GM21576 (cell line): ENCODE measurements at regions not wholly inside any gene's neighbourhood (a gene's known extent, or its start where the extent isn't known, plus 50 kb on each side); places are given as distances from the start of the nearest gene placed in this dataset.

ENCODE experiments used
- ATAC-seq: cut with Tn5 transposase; IDR thresholded peaks from one replicate; pipeline ENCODE4 v1.9.1; 2021; ENCODE audit warnings: mild to moderate bottlenecking, moderate library complexity; ENCODE audit not compliant: unreplicated experiment

DNA sequence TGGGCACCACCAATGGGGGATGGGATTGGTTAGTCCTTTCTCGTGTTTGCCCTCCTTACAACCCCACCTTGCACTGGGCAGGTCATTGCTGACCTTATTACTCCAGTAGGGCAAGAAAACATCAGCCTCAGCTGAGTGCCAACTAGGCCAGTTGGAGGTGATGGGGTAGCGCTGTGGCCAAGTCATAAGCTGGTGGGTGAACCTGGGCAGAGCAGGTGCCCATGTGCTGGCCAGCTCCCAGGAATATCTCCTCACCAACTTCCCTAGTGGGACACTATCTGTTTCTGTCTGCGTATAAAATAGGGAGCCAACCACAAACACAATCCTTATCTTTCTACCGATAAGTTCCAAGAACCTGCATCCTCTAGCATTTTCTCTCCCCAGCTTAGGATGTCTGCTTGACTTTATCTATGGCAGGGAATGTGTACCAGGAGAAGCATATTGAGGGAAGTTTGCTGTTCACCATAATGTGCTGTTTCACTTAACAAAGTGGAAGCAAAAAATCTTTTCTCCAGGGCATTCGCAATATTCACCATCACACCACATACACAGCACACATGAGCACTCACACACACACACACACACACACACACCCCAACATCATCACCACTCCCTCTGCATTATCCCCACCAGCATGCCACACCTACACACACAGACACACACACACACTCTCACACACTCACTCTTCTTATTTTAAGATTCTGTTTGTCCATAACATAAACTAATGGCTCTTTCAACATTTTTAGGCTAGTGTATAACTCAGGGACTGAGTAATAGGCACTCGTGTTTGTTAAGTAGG, 390.0 kb downstream of the ENC1 start:
- ATAC-seq = no peak

DNA sequence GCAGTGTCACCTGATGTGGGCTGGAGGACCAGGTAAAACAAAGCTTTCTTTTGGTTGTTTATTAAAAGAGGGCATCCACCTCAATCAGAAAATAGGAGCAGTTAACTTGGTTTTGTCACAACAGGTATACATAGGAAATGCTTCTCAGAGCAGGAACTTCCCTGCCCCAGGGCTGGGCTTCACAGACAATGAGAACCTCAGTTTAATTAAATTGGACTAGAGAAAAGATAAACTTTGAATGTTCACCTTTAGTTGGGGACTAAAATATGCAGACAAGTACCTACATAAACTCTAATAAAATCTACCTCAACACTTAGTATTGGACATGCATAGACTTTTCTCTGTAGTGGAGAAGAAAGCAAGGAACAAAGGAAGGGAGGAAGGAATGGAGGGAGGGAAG, 392.0 kb downstream of the ENC1 start:
- no peak for ATAC-seq

DNA sequence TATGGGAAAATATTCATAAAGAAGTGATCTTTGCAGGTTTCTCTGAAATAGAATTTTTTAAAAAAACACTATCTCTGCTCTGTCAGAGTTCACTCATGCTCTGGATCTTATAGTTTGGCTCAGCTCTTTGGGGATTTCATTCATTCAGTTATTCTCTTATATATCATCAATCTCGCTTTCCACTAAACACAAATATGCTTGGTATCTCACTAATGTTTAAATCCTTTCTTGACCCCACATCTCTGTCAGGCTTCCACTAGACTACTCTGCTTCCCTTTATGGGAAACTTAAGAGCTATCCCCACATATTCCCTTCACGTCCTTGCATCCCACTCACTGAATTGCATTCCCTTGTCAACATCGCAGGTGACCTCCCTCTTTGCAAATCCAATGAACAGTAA, 396.1 kb downstream of the ENC1 start:
- no peak for ATAC-seq

DNA sequence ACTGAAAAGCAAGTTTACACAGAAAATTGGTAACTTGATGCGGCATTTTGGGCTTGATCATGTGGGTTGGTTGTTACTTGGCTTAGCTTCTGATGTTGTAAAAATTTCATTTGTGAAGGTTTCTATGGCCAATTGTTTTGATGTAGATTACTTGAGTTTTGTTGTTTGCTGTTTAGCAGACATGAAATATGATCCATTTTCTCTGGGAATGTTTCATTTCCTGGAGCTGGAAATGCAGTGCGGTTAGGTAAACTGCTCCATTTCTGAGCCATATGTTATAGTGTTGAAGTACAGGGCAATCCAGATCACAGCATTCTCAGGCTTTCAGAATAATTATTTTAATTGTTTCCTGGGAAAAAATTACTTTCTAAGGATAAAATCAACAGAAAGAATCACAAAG, 396.9 kb downstream of the ENC1 start:
- ATAC-seq = no peak

DNA sequence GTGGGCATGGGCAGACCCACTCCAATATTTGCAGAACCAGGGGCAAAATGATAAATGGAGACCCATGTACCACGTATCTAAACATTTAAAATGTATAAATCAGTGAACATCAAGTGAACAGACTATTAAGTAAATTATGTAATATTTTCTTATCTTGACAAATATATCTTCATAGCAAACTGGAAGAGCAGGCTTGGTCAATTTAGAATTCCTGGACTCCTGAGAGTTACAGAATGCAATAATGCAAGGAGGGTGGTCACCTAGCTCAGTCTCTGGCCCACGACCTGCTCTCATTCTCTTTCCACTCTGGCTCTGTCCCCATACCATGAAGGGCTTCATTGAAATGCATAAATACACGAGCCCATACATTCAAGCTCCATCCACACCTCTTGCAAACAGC, 398.0 kb downstream of the ENC1 start:
- no peak for ATAC-seq

DNA sequence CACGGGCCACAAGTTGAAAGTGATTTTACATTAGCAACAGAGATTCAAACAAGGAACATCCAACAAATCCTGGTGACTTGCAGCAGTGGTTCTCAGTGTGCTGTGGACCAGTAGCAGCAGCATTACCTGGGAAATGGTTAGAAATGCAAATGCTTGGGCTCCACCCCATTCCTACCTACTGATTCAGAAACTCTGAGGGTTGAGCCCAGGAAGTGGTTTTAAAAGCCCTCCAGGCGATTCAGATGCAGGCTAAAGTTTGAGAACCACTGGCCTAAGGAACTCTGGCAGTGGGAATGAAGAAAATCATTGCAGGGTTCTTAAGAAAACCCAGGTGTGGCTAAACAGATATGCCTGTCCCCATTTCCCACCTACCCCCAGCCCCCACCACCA, 398.8 kb downstream of the ENC1 start:
- ATAC-seq = no peak

DNA sequence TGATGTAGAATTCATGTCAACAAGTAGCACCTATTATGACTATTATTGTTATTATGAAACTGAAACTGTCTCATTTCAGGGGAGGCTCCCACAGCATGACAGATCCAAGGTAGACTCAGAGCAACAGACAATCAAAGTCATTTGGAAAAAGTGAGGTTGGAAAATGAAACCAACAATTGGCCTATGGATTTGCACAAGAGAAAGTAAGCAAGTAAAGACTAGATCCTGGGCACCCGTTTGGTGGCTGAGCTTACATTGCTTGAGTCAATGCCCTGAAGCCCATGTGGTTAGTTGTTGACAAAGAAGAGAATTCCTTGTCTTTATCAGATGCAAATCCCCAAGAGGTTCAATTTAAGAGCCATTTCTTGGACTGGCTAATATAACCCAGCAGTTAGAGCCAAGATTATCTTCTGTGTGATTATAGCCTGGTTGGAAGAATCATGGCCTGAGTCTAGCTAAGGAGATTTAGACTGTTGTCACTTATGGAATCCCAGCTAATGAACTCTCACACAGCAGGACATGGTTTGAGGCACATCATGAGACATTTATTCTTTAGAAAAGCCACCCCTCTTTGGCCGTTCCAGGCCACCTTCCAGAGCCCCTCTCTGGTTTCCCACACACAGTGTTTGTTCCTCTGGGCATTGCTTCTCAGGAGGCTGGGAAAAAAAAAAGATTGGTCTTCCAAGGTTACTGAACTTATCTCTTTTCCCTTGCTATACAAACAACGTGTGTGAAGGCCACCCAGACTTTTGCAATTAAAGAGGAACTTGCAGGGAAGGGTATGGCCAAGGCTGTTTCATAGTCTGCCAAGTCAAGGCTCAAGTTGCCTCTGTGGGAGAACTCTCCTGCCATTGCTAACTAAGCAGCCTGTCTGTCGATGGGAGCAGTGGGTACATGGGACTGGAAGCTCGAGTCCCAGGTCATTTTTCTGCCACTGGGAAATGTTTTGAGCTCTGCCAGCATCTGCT, 399.5 kb downstream of the ENC1 start:
- ATAC-seq = no peak

DNA sequence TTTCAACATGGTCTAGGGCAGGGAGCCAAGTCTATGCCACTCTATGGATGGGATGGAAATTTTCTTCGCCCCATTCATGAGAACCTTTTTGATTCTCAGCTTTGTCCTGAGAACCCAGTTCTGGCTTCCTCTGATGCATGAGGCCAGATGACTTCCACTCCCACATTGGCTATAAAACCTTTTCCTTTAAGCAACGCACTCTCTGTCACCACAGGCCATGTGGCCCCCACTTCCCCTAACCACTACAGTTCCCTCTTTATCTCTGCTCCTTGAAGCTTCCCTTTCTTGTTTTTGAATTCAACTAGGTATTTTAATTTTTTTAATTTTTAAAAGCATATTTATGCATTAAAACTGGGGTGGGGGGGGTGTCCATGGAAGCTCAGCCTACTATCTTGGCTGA, 401.3 kb downstream of the ENC1 start:
- no peak for ATAC-seq

DNA sequence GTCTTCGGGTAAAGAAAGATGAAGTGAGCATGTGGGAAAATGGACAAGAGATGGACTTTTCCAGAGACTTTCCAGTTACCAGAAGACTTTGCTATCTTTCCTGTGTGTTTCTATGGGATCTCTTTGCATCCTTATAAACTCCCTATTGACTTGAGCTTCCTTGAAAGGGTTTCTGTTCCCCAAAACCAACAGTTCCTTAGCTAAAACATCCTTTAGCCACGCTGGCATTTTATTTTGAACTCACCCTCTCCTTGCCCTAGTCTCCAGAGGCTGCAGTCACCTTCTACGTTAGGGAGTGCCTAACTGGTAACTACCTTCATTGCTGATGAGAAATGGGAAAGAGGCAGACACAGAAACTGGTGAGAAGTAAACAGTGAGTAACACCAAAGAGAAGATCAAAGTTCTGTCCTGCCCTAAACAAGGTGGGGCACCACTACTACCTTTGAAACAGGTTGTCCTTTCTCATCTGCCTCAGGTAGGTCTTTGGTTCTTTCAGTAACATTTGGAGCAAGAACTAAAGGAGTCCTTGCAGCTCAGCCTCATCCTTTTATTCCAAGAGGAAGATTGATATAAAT, 402.9 kb downstream of the ENC1 start:
- no peak for ATAC-seq

DNA sequence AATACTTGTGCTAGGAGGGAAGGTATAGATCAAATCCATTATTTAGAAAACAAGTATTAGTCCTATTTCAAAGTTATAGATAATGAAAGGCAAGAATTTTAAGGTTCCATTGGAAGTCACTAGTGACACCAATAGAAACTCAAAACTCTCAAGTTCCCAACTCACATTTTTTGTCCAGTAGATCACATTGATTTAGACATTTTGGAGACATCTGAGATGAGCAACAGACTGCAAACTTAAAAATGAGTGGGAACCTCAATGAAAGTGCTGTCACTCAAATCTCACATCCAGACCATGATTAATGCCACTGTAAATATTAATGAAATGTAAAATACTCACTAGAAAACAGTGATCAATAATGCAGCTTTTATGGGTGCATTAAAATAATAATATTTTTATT, 405.0 kb downstream of the ENC1 start:
- ATAC-seq = no peak

DNA sequence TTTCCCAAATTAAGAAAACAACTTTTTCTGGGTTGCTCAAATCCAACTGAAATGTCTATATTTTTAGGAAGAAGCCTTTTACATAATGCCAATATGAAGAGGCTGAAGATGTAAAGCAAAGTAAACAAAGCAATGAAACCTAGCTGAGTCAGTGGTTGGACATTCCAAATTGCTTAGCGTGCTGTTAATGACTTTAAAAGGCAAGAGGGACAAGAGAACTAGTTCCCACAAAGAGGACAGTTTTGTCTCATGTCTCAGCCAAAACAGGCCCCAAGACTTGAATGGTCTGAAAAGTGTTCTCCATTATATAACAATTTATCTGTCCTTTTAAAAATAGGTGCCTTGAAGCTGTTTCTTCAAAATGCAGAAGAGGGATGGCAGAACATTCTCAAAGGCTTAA, 407.0 kb downstream of the ENC1 start:
- ATAC-seq = no peak

DNA sequence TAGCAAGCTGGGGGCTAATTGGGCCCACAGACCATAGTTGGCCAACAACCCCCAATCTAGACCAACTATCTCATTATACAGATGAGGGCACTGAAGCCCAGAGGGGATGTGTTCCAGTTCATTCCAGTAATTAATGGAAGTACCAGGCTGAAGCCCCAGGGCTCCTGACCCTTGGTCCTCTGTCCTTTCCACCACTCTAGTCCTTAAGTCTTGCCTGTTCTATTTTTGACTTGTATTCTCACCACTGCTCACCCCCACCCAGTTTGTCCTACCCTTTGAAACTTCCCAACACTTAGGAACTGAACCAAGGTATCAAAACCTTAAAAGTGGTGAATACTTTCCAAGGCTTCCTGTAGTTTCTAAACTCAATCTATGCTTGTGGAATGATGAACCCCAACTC, 407.4 kb downstream of the ENC1 start:
- ATAC-seq = no peak

DNA sequence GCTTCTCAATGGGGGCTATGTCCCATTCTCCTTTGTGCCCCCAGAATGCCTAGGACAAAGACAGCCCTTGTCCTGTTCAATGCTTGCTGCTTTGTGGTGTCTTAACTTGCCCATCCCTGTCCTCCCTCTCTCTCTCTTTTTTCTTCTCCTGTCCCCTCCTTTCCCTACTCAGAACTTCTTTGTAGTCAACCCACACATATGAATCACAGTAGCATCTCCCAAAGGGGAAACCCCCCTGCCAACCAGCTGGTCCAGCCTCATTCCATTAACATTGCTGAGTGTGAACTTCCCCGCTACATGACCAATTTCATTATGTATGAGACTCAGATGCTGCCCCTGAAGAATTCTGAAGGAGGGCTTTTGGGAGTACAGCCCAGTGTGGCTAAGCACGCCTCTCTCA, 408.3 kb downstream of the ENC1 start:
- no peak for ATAC-seq

DNA sequence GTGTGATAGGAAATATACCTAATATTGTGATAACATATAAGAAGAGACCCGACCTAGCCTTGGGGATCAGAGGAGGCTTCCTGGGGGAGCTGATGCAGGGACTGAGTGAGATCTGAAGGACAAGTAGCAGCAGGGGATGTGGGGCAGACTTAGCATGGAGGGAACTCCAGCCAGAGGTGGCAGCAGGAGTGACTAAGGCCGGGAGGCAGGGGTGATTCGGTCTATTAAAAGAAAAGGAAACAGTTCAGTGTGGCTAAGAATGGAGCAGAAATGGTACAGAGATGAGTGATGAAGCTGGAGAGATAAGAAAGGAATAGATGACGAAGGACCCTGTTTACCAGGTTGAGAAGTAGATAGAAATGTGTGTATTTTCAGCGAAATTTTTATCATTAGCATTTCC, 408.8 kb downstream of the ENC1 start:
- no peak for ATAC-seq

DNA sequence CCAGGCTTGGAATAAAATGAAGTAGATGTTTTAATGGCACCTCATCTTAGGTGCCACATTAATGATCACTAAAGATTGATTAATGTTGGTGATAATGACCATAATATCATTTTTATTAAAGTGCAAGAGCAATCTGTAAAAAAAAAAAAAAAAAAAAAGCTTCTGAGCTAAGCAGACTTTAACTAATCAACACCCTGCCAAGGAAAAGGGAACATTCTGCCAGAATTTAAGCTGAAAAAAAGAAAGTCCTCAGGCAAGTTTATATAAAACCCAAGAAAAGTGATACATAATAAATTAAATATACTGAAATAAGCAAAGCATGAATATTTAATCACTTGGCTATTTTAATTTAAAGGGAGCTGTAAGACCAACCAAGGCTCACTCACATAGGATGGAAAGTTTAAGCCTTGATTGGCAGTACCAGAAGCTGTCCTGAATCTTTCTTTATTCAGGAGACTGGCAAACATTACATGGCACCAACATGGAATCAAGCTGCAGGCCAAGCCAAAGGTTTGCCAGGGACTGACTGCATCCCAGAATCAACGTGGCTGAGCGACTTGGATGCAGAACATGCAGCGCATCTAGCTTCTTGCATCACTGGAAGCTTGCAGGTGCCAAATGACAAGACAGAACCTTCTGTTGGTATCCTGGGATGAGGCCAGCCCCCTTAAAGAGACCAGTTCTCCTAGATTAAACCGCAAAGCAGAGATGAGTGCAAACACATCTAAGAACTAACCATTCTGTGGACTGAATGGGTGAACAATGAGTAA, 413.6 kb downstream of the ENC1 start:
- no peak for ATAC-seq

DNA sequence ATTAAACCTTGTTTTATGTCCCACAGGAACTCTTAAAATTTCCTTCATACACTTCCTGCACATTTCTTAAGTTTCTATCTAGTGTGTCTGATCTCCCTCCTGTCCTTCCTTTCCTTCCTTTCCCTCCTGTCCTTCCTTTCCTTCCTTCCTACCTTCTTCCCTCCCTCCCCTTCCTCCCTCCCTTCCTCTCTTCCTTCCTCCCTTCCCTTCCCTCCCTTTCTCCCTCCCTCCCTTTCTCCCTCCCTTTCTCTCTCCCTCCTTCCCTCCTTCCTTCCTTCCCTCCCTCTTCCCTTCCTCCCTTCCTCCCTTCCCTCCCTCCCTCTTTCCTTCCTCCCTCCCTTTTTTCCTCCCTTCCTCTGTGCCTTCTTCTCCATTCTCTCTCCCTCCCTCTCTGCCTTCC, 414.9 kb downstream of the ENC1 start:
- no peak for ATAC-seq

DNA sequence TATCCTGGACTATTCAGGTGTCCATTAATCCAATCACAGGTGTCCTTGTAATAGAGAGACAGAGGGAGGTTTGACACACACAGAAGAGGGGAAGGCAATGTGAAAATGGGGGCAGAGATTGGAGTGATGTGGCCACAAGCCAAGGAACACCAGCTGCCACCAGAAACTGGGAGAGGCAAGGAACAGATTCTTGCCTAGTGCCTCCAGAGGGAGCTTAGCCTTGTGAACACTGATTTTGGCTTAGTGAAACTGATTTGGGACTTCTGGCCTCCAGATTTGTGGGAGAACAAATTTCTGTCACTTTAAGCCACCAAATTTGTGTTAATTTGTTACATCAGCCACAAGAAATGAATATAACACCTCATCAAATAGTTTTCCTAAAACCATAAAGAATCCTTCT, 416.2 kb downstream of the ENC1 start:
- no peak for ATAC-seq

DNA sequence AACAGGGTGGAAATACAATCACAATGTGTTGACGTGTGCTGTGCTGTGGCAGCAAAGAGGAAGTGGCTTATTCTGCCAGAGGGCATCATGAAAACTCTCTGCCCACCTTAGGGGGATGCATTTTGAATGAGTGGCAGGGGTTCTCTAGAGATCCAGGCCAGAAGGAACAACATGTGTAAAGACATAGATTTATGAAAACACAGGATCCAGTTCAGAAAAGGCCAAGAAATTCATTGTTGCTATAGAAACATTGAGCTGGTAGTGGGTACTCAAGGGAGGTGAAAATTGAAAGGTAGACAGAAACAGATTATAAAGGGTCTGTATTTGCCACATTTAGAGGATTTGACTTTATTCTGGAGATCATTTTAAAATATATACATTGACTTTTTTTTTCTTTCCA, 417.7 kb downstream of the ENC1 start:
- ATAC-seq = no peak

DNA sequence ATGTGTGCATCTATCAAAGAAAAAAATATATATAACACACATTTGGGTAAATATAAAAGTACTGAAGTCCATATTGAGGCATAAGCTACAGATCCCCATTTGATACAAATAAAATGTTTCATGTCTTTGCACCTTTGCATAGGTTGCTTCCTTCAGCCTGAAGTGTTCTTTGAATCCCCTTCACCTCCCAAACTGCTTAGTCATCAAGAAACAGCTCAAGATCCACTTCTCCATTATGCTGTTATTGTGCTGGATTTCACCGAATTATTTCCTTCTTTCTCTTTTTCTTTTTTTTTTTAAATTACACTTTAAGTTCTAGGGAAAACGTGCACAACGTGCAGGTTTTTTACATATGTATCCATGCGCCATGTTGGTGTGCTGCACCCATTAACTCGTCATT, 419.1 kb downstream of the ENC1 start:
- no peak for ATAC-seq

DNA sequence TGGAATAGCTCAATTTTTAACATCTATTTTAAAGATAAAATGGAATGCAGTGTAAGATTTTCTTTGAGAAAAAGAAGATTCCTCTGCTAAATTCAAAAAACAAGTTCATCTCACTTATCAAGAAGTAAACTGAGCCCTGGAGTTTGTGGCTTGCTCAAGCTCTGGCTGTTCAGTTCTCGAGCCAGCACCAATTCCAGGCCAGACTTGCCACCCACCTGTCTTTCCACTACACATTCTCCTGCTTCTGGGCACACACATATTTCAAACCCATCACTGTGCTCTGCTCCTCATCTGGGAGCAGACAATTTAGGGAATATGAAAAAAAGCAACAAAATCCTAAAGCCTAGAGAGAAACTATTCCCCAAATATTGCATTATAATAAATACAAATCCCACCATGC, 424.5 kb downstream of the ENC1 start:
- no peak for ATAC-seq

DNA sequence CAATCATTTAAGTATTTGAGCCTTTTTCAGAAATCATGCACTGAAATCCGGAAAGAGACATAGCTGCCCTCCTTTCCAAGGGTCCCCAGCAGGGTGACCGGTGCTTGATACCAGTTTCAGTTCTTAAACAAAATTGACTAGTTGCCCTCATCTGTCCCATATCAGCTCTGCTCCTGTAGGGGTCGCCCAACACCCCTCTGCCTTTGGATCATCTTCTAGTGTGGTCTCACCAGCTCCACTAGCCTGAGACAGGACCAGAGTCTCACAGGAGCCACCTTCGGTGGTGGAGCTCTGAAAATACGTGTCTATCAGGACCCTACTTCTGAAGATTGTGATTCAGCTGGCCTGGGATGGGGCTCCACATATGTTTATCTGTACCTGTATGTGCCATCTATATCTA, 428.2 kb downstream of the ENC1 start:
- no peak for ATAC-seq
